BJ (cell line): ENCODE measurements at regions not wholly inside any gene's neighbourhood (a gene's known extent, or its start where the extent isn't known, plus 50 kb on each side); places are given as distances from the start of the nearest gene placed in this dataset.

Experiments
- CTCF ChIA-PET: fragments of 350-600 bp; formaldehyde crosslinking; extraction: SDS; loops from one replicate; lab custom pipeline; 2021; ENCODE audit warnings: antibody characterized with exemption, inconsistent platforms; lab: Yijun Ruan, JAX
- POLR2A ChIA-PET: fragments of 300-600 bp; sonication (Branson Sonifier 250); formaldehyde crosslinking; extraction: SDS; loops from one replicate; lab custom pipeline; 2021; ENCODE audit warnings: antibody characterized with exemption; lab: Charles Lee
- DNase-seq: peaks from one replicate; pipeline ENCODE4 v3.0.0-alpha.2; 2011; ENCODE audit warnings: low read depth
- H3K27me3 ChIP-seq: 2 replicates; pipeline ENCODE4 v1.6.0; 2011; ENCODE audit warnings: low read length; ENCODE audit not compliant: control insufficient read depth, insufficient read depth
- H3K36me3 ChIP-seq: 2 replicates; pipeline ENCODE4 v1.5.1; 2011; ENCODE audit warnings: low read length; ENCODE audit not compliant: control insufficient read depth, insufficient read depth
- H3K4me3 ChIP-seq: 2 replicates; pipeline ENCODE4 v1.5.1; 2011; ENCODE audit warnings: low read depth, mild to moderate bottlenecking, control low read depth, low read length
- TF ChIP-seq, protein P1 (sequence below): IDR thresholded peaks from 2 replicates; pipeline ENCODE4 v1.5.1; 2011; ENCODE audit warnings: low read depth, mild to moderate bottlenecking, control low read depth, inconsistent platforms, low read length, moderate library complexity; ENCODE audit not compliant: insufficient read depth

GRCh38 chr2:8263901-8264300 is 418.0 kb upstream of the ID2 start:
- DNase-seq = no peak
- no peak overlapping the region for H3K4me3 ChIP-seq
- H3K27me3 ChIP-seq = no peaks in the 10 kb centered on the region
- TF ChIP-seq, protein P1, sequence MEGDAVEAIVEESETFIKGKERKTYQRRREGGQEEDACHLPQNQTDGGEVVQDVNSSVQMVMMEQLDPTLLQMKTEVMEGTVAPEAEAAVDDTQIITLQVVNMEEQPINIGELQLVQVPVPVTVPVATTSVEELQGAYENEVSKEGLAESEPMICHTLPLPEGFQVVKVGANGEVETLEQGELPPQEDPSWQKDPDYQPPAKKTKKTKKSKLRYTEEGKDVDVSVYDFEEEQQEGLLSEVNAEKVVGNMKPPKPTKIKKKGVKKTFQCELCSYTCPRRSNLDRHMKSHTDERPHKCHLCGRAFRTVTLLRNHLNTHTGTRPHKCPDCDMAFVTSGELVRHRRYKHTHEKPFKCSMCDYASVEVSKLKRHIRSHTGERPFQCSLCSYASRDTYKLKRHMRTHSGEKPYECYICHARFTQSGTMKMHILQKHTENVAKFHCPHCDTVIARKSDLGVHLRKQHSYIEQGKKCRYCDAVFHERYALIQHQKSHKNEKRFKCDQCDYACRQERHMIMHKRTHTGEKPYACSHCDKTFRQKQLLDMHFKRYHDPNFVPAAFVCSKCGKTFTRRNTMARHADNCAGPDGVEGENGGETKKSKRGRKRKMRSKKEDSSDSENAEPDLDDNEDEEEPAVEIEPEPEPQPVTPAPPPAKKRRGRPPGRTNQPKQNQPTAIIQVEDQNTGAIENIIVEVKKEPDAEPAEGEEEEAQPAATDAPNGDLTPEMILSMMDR = no peak
- ChIA-PET CTCF (interaction anchor here (1.2 kb wide), 1 partner anchor 11 kb away, joined by 3 read pairs; no protein-coding TSS in a partner anchor), POLR2A (no interaction called here)
- no peaks in the 10 kb centered on the region for H3K36me3 ChIP-seq

DNA sequence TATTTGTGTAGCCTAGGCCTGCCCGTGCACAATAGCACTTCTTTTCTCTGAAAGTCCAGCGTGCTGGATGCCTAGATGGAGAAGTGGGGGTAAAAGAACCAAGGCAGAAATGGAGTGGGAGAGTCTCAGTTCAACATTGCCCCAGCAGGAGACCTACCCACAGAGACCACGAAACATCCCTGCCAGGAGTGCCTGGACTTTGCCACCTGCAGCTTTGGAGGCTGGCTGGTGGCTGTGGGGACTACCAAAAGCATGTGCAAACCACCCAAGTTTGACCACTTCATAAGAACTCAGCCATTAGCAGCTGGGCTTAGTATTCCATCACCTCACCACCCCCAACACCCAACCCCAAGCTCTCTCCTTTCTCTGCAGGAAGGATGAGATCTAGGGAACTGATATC is 416.9 kb upstream of the ID2 start:
- H3K27me3 ChIP-seq = no peaks in the 10 kb centered on the region
- CTCF ChIA-PET = no interaction called here
- DNase-seq = no peak
- POLR2A ChIA-PET = no interaction called here
- H3K36me3 ChIP-seq = no peaks in the 10 kb centered on the region
- TF ChIP-seq, protein P1 = no peak
- no peak overlapping the region for H3K4me3 ChIP-seq

GRCh38 chr2:8265476-8266226 is 416.2 kb upstream of the ID2 start:
- Histone ChIP-seq H3K27me3 (no peaks in the 10 kb centered on the region), H3K36me3 (no peaks in the 10 kb centered on the region), H3K4me3 (no peak overlapping the region)
- TF ChIP-seq, protein P1 = no peak
- ChIA-PET CTCF (no interaction called here), POLR2A (no interaction called here)
- DNase-seq = no peak

DNA sequence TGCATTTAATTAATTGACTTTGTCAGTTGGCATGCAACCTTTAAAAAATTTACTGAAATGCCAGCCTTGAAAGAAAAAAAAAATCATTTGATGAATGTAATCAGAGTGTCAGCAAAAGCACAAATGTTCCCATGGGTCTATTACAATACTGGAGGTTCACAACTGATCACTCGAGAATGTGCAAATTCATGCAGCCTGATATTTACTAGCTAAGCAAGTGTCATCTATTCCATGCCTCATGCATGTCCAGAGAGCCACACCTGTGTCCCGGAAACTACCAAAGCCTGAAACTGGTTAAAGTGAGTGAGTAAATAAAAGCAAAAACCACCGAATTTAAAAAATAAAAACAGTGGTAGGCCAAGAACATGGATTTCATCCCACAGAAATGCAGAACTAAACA is 415.3 kb upstream of the ID2 start:
- H3K27me3 ChIP-seq = no peaks in the 10 kb centered on the region
- CTCF ChIA-PET = no interaction called here
- no peaks in the 10 kb centered on the region for H3K36me3 ChIP-seq
- POLR2A ChIA-PET = no interaction called here
- H3K4me3 ChIP-seq = no peak overlapping the region
- DNase-seq = no peak
- TF ChIP-seq, protein P1 = no peak

DNA sequence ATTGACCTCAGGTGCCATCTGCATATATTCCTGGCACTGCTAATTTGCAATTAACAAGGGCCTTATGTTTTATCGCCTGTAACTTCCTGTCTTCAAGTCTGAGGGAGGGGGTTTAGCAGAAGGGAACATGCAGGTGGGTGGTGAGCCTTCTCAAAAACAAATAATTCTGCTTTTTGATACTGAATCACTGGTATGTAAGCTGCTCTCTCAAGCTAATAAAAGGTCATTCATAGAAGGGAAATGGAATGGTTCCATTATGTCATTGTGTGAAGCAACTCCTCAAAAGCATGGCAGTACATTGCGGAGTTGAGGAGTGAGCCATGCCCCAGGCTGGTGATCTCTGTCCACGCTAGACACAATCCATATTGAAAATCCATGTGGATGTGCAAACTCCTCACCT is 414.8 kb upstream of the ID2 start:
- no peak for DNase-seq
- POLR2A ChIA-PET = no interaction called here
- Histone ChIP-seq H3K27me3 (no peaks in the 10 kb centered on the region), H3K36me3 (no peaks in the 10 kb centered on the region), H3K4me3 (no peak overlapping the region)
- CTCF ChIA-PET = no interaction called here
- TF ChIP-seq, protein P1 = no peak
